HEK293T (cell line): ENCODE measurements at regions not wholly inside any gene's neighbourhood (a gene's known extent, or its start where the extent isn't known, plus 50 kb on each side); places are given as distances from the start of the nearest gene placed in this dataset.

Experiments
- HDGF ChIP-seq: fragments of 450-650 bp; IDR thresholded peaks from 2 replicates; pipeline ENCODE4 v1.6.1; 2017; ENCODE audit warnings: antibody characterized with exemption, borderline replicate concordance
- TARDBP ChIP-seq: fragments of 450-650 bp; IDR thresholded peaks from 2 replicates; pipeline ENCODE4 v1.6.1; 2016

GRCh38 chr4:41406113-41406516 lies 131.8 kb upstream of the LIMCH1 start:
- TF ChIP-seq HDGF (no peak), TARDBP (no peak)
